ENCODE measurements at regions not wholly inside any gene's neighbourhood (a gene's known extent, or its start where the extent isn't known, plus 50 kb on each side); places are given as distances from the start of the nearest gene placed in this dataset.
"Not testable (repeated sequence)": the region's sequence is repeated elsewhere in the genome, so short reads cannot be mapped to it uniquely, and the experiment has no call there.

DNA sequence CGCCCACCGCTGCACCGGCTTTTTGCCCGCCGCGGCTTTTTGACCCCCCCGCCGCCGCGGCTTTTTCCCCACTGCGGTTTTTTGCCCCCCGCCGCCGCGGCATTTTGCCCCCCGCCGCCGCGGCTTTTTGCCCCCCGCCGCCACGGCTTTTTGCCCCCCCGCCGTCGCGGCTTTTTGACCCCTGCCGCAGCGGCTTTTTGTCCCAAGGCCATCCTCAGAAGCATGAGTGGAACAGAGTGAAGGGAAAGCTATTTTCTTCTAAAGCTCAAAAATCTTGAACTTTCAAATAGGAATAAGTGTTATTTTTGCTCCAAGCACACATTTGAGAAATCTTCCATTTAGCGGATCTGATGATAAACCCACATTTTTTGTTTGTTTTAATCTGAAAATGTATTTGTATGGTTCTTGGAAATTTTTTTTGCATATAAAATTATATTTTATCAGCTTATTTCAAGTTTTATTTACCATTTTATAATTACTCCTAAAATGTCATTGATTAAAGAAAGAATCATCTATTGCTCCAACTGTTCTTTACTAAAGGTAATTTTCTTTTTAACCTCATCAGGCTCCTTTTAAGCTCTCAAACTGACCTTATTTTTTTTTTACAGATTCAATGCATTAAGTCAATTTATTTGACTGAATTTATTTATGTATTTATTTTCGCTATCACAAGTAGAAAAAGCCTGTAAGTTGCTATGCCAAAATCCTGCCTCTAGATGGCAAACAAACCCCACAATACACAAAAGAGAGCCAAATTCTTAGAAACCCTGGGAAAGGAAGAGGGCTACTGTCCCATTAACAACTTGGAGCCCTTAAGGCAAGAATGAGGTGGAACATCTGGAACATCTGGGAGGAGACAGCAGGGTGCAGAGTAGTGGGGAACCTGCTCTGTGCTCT is 460.3 kb downstream of the ZNF33B start:
- DNase-seq, result not testable (repeated sequence)

DNA sequence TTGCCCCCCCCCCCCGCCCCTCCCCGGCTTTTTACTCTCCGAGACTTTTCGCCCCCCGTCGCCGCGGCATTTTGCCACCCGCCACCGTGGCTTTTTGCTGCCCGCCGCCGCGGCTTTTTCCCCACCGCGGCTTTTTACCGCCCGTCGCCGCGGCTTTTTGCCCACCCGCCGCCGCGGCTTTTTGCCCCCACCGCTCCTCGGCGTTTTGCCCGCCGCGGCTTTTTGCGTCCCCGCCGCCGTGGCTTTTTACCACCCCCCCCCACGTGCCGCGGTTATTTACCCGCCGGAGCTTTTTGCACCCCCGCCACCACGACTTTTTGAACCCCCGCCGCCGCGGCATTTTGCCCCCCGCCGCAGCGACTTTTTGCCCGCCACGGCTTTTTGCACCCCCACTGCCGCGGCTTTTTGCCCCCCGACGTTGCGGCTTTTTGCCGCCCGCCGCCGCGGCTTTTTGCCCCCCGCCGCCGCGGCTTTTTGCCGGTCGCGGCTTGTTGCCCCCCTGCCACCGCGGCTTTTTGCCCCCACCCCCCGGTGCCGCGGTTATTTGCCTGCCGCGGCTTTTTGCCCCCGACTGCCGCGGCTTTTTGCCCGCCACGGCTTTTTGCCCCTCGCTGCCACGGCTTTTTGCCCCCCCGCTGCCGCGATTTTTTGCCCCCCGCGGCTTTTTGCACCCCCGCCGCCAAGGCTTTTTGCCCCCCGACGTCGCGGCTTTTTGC is 461.1 kb downstream of the ZNF33B start:
- DNase-seq, result no peak

DNA sequence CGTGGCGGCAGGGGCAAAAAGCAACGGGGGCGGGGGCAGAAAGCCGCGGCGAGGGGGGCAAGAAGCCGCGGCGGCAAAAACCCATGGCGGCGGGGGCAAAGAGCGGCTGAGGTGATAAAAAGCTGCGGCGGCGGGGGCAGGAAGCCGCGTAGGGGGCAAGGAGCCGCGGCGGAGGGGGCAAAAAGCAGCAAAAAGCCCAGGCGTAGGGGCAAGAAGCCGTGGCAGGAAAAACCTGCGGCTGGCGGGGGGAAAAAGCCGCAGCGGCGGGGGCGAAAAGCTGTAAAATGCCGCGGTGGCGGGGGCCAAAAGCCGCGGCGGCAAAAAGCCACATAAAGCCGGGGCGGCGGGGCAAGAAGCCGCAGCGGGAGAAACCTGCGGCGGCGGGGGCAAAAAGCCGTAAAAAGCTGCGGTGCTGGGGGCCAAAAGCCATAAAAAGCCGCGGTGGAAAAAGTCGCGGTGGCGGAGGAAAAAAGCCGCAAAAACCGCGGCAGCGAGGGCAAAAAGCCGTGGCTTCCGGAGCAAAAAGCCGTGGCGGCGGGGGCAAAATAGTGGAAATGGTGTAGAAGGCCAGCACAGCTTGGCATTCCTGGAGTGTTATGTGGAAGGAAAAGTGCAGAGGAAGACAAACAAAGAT is 487.8 kb downstream of the ZNF33B start:
- DNase-seq, result no peak

DNA sequence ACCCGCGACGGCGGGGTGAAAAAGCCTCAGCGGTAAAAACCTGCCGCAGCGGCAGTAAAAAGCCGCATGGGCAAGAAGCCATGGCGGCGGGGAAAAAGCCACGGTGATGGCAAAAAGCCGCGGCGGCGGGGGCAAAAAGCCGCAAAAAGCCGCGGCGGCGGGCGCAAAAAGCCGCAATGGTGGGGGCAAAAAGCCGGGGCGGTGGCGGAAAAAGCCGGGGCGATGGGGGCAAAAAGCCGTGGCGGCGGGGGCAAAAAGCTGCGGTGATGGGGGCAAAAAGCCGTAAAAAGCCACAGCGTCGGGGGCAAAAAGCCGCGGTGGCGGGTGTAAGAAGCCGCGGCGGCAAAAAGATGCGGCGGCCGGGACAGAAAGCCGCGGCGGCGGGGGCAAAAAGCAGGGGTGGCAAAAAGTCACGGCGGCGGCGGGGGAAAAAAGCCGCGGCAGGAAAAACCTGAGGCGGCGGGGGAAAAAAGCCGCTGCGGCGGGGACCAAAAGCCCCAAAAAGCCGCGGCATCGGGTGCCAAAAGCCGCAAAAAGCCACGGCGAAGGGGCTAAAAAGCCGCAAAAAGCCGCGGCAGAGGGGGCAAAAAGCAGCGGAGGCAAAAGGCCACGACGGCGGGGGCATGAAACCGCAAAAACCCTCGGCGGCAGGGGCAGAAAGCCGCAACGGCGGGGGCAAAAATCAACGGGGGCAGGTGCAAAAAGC is 488.5 kb downstream of the ZNF33B start:
- no peak for DNase-seq

DNA sequence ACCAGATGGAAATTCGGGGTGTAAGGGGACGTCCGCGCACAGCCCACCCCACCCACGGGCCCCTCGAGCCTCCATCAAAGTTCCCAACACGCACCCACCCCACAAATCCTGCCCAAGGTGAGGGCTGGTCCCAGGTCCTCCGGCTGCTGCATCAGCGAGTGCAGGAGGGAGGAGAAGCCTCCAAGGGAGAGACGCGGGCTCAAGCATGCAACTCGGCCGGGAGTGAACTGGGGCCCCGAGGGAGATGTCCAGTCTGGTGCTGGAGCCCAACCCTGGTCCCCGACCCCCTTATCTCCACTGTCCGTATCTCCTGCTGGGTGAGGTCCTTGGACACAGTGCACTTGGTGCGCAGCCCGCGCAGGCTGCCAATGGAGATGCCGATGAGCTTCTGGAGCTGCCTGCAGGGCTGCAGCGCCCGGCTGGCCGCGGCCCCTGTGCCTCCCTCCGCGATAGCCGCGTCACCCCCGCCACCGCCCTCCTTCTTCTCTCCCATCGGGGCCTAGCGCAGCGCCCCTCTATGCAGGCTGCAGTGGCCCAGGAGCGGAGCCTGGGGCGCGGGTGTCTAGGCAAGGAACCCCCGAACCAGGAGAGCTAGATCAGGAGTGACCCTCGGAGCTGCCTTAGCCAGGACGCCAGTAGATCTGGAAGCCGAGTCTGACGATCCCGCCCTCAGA is 489.2 kb downstream of the ZNF33B start:
- DNase-seq, result no peak

DNA sequence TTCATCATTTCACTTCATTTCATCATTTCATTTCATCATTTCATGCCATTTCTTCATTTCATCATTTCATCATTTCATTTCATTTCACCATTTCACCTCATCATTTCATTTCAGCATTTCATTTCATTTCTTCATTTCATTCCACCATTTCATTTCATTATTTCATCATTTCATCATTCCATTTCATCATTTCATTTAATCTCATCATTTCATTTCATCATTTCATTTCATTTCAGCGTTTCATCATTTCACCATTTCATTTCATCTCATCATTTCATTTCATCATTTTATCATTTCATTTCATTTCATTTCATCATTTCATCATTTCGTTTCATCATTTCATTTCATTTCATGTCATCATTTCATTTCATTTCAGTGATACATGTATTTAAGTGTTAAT is 492.2 kb downstream of the ZNF33B start:
- DNase-seq, result not testable (repeated sequence)

DNA sequence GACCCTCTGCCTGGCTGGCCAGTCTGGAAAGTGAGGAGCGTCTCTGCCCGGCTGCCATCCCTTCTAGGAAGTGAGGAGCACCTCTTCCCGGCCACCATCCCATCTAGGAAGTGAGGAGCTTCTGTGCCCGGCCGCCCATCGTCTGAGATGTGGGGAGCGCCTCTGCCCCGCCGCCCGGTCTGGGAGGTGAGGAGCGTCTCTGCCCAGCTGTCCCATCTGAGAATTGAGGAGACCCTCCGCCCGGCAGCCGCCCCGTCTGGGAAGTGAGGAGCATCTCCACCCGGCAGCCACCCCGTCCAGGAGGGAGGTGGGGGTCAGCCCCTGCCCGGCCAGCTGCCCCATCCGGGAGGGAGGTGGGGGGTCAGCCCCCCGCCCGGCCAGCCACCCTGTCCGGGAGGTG is 500.3 kb downstream of the ZNF33B start:
- not testable (repeated sequence) for DNase-seq

DNA sequence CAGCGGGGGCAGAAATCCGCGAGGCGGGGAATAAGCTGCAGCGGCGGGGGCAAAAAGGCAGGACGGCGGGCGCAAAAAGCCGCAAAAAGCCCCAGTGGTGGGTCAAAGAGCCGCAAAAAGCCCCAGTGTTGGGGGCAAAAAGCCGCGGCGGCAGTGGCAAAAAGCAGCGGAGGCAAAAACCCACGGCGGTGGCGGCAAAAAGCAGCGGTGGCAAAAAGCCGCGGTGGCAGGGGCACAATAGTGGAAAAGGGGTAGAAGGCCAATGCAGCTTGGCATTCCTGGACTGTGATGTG is 525.3 kb downstream of the ZNF33B start:
- no peak for DNase-seq

DNA sequence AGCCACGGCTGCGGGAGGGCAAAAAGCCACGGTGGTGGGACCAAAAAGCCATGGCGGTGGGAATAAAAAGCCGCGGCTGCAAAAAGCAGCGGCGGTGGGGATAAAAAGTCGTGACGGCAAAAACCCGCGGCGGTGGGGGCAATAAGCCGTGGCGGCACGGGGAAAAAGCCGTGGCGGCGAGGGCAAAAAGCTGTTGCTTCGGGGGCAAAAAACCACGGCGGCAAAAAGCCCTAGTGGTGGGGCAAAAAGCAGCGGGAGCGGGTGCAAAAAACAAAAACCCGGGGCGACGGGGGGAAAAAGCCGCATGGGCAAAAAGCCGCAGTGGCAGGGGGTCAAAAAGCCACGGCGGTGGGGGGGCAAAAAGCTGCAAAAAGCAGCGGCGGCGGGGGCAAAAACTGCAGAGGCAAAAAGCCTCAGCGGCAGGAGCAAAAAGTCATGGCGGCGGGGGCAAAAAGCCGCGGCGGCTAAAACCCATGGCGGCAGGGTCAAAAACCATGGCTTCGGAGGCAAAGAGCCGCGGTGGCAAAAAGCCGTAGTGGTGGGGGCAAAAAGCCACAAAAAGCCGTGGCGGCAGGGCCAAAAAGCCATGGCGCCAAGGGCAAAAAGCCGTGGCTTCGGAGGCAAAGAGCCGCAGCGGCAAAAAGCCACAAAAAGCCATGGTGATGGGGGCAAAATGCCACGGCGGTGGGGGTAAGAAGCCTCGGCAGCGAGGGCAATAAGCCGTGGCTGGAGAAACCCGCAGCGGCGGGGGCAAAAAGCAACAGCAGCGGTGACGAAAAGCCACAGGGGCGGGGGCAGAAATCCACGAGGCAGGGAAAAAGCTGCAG is 525.8 kb downstream of the ZNF33B start:
- DNase-seq, result no peak

DNA sequence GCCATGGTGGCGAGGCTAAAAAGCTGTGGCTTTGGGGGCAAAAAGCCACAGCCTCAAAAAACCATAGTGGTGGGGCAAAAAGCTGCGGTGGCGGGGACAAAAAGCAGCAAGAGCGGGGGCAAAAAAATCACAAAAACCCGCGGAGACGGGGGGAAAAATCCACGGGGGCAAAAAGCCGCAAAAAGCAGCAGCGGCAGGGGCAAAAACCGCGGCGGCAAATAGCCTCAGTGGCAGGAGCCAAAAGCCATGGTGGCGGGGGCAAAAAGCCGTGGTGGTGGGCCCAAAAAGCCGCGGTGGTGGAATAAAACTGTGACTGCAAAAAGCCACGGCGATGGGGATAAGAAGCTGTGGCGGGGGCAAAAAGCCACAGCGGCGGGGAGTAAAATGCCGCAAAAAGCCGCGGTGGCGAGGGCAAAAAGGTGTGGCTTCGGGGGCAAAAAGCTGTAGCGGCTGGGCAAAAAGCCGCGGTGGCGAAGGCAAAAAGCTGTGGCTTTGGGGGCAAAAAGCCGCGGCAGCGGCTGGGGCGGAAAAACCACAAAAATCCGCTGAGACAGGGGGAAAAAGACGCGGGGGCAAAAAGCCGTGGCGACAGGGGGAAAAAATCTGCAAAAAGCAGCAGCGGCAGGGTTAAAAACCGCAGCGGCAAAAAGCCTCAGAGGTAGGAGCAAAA is 526.6 kb downstream of the ZNF33B start:
- DNase-seq, result no peak

DNA sequence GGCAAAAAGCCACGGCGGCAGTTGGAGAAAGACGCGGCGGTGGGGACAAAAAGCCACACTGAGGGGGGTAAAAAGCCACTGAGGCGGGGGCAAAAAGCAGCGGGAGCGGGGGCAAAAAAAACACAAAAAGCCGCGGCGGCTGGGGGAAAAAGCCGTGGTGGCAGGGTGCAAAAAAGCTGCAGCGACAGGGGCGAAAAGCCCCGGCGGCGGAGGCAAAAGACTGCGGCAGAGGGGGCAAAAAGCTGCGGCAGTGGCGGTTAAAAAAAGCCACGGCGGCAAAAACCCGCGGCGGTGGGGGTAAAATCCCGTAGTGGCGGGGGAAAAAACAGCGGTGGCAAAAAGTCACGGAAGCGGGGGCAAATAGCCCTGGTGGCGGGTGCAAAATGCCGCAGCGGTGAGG is 527.3 kb downstream of the ZNF33B start:
- no peak for DNase-seq

All from NCI-H524 treated with DMSO at 0.1 percent for 48 hours (cell line).